GM06990 (cell line): ENCODE measurements at regions not wholly inside any gene's neighbourhood (a gene's known extent, or its start where the extent isn't known, plus 50 kb on each side); places are given as distances from the start of the nearest gene placed in this dataset.

Experiments
- DNase-seq: peaks from one replicate; pipeline ENCODE4 v3.0.0-alpha.2; 2011; ENCODE audit not compliant: insufficient read length; ENCODE audit errors: extremely low read depth
- H3K27me3 ChIP-seq: replicated peaks from 2 replicates; pipeline ENCODE4 v1.6.0; 2011; ENCODE audit warnings: low read length; ENCODE audit not compliant: control insufficient read depth, insufficient read depth
- H3K36me3 ChIP-seq: 2 replicates; pipeline ENCODE4 v1.5.1; 2011; ENCODE audit warnings: low read length; ENCODE audit not compliant: control insufficient read depth, insufficient read depth
- H3K4me3 ChIP-seq: replicated peaks from 2 replicates; pipeline ENCODE4 v1.5.1; 2011; ENCODE audit warnings: low read depth, mild to moderate bottlenecking, control low read depth, low read length
- TF ChIP-seq, protein P1 (sequence below): IDR thresholded peaks from 2 replicates; pipeline ENCODE4 v1.5.1; 2011; ENCODE audit warnings: low read length, control low read depth, mild to moderate bottlenecking, inconsistent platforms; ENCODE audit not compliant: insufficient read depth, poor library complexity, severe bottlenecking

DNA sequence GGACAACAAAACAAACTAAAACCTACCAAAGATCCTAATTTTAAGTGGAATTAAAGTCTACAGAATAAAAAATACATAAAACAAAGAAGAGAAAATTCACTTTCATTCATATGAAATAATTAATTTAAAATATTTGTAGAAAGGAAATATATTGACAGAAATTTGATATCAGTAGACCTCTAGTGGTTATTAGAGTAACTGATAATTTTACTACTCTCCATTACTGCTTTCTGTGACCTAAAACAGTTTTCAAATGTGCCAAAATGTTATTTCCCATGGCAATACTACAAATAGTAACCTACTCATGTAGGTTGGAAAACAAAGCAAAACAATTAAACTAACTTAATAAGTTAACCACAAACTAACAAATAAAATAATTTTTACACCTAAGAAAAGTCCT lies 147.1 kb downstream of the NOL4 start:
- TF ChIP-seq, protein P1, sequence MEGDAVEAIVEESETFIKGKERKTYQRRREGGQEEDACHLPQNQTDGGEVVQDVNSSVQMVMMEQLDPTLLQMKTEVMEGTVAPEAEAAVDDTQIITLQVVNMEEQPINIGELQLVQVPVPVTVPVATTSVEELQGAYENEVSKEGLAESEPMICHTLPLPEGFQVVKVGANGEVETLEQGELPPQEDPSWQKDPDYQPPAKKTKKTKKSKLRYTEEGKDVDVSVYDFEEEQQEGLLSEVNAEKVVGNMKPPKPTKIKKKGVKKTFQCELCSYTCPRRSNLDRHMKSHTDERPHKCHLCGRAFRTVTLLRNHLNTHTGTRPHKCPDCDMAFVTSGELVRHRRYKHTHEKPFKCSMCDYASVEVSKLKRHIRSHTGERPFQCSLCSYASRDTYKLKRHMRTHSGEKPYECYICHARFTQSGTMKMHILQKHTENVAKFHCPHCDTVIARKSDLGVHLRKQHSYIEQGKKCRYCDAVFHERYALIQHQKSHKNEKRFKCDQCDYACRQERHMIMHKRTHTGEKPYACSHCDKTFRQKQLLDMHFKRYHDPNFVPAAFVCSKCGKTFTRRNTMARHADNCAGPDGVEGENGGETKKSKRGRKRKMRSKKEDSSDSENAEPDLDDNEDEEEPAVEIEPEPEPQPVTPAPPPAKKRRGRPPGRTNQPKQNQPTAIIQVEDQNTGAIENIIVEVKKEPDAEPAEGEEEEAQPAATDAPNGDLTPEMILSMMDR: no peak
- no peaks in the 10 kb centered on the region for H3K27me3 ChIP-seq

DNA sequence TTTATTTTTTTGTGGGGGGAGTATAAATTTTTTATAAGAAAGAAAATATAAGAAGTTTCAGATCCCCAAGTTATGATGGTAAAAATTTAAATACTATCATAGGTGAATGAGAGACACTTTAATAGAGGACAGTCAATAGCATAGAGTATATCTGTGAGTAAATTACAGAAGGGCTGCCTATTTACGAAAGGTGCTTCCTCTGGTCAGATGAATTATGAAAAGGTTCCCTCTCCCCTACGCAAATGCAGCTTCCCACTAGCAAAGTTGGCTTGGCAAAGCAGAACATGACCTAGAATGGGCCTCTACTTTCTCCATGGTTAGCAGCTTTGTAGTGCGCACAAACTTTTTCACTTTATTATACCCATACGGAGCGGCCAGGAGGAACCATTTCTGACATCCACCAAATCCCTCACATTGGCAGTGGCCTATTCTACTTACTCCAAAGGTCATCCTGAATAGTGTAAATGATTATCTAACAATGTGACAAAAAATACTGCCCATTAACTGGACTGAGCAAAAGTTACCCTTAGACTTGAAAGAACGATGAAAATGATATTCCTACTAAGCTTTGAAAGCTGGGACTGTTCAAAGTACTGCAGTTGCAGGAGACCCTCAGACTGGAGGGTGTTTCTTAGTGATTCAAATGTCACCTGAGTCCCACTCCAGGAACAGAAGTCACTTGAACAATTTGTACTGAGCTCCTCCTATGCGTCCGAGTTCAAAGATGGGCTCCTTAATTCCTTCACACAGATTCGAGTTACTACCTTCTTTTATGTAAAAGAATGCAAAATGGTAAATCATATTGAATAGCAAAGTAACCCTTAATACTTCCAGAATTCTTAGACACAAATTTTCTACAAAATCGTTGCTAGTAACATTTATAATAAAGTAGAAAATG lies 148.5 kb downstream of the NOL4 start:
- no peak for DNase-seq
- Histone ChIP-seq H3K4me3 (no peak overlapping the region), H3K36me3 (no peaks in the 10 kb centered on the region), H3K27me3 (no peaks in the 10 kb centered on the region)
- TF ChIP-seq, protein P1: no peak

More for the DNA sequence above, 147.1 kb downstream of the NOL4 start:
- DNase-seq: no peak
- no peak overlapping the region for H3K4me3 ChIP-seq
- H3K36me3 ChIP-seq: no peaks in the 10 kb centered on the region

DNA sequence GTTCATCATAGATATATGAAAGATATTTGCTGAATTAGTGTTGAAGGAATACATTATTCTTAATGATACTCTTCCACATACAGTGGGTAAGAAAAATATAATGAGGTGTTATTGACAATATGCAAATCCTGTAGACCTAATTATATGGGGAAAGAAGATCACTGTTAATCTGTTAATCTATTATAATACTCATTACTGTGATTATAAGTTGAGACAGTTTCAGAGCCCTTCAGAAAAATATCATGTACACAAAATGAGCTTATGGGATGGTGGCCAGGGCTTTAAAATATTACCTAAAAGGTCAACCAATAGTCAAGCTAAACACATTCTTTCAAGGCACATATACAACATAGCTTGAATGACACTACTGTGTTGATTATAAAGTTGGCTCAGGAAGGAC lies 163.5 kb downstream of the NOL4 start:
- DNase-seq: no peak
- TF ChIP-seq, protein P1: no peak
- no peaks in the 10 kb centered on the region for H3K27me3 ChIP-seq
- no peak overlapping the region for H3K4me3 ChIP-seq
- no peaks in the 10 kb centered on the region for H3K36me3 ChIP-seq

DNA sequence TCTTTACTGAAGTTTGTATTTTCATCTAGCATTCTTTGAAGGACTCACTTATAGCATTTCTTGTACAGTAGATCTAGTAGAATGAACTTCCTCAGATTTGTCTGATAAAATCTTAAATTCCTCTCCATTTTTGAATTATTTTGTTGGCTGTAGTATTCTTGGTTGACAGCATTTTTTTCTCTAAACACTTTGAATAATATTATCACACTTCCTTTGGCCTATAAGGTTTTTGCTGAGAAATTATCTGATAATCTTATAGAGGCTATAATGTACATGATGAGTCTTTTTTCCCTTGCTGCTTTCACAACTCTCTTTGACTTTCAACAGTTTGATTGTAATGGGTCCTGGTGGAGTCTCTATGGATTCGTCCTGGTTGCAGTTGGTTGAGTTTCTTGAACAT lies 169.5 kb downstream of the NOL4 start:
- TF ChIP-seq, protein P1: no peak
- Histone ChIP-seq H3K4me3 (no peak overlapping the region), H3K27me3 (no peaks in the 10 kb centered on the region), H3K36me3 (no peaks in the 10 kb centered on the region)
- no peak for DNase-seq

DNA sequence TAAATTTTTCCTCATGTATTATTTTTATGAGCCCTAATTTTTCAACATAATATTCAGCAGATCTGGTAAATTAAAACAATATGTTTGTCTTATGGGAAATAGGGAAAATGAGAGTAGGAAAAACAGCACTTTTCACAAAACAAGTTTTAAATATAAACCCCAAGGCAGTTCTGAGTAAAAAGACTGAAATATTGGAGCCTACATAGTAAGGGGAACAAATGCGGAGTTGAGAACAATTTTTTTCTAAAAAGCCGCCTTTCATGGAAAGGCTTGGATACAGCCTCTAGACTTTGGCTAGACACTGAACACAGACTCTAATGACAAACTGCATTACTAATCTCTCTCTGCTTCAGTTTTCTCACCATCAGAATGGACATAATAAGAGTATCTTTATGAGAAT lies 174.1 kb downstream of the NOL4 start:
- DNase-seq: no peak
- Histone ChIP-seq H3K4me3 (no peak overlapping the region), H3K27me3 (no peaks in the 10 kb centered on the region), H3K36me3 (no peaks in the 10 kb centered on the region)
- TF ChIP-seq, protein P1: no peak

DNA sequence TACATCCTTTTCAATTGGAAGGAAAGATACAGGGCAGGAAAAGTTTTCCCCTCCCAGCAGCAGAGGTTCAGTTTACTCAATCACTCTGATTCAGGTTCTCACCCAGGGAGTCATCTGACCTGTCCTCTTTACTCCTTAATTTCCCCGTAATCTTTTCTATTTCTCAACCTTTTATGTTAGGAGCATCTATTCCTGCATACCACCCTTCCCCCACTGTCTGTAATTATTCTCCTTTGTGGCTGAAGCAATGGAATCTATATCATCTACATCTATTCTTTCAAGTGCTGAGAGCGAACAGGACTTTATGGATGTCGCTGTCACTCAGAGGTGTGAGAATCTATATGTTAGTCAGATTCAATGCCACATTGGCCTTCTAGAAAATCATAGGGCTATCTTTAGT lies 175.2 kb downstream of the NOL4 start:
- TF ChIP-seq, protein P1: no peak
- H3K27me3 ChIP-seq: no peaks in the 10 kb centered on the region
- H3K36me3 ChIP-seq: no peaks in the 10 kb centered on the region
- H3K4me3 ChIP-seq: no peak overlapping the region
- DNase-seq: no peak
